NT2/D1 (cell line): ENCODE measurements at regions not wholly inside any gene's neighbourhood (a gene's known extent, or its start where the extent isn't known, plus 50 kb on each side); places are given as distances from the start of the nearest gene placed in this dataset.

Experiments used
- DNase-seq: peaks from one replicate; pipeline ENCODE4 v3.0.0-alpha.2; 2011; ENCODE audit warnings: low read depth, low spot score
- H3K27me3 ChIP-seq: 2 replicates; pipeline ENCODE4 v1.6.0; 2011; ENCODE audit warnings: mild to moderate bottlenecking; ENCODE audit not compliant: insufficient read length, insufficient read depth
- H3K36me3 ChIP-seq: 2 replicates; pipeline ENCODE4 v1.6.1; 2011; ENCODE audit warnings: mild to moderate bottlenecking, low read length, mixed read lengths; ENCODE audit not compliant: insufficient read depth, insufficient read length
- H3K4me1 ChIP-seq: 2 replicates; pipeline ENCODE4 v1.5.1; 2011; ENCODE audit not compliant: insufficient read depth, insufficient read length
- H3K4me3 ChIP-seq: 2 replicates; pipeline ENCODE4 v1.5.1; 2011; ENCODE audit warnings: low read depth; ENCODE audit not compliant: insufficient read length
- H3K9ac ChIP-seq: 2 replicates; pipeline ENCODE4 v1.6.0; 2011; ENCODE audit warnings: low read depth; ENCODE audit not compliant: insufficient read length
- H3K9me3 ChIP-seq: 2 replicates; pipeline ENCODE4 v1.5.1; 2011; ENCODE audit warnings: mild to moderate bottlenecking, low read length; ENCODE audit not compliant: insufficient read depth
- SUZ12 ChIP-seq: IDR thresholded peaks from 2 replicates; pipeline ENCODE4 v1.6.1; 2011; ENCODE audit not compliant: insufficient read length, insufficient read depth; ENCODE audit errors: extremely low read depth
- YY1 ChIP-seq: IDR thresholded peaks from 2 replicates; pipeline ENCODE4 v1.6.1; 2011; ENCODE audit not compliant: insufficient read length, insufficient read depth
- ZNF274 ChIP-seq: IDR thresholded peaks from 2 replicates; pipeline ENCODE4 v1.6.1; 2011; ENCODE audit warnings: mild to moderate bottlenecking, low read depth, low read length

- Histone ChIP-seq H3K36me3 (no peaks in the 10 kb centered on the region), H3K4me1 (no peaks in the 10 kb centered on the region), H3K9me3 (no peaks in the 10 kb centered on the region), H3K9ac (no peak overlapping the region), H3K4me3 (no peak overlapping the region), H3K27me3 (no peaks in the 10 kb centered on the region)
- DNase-seq, result no peak
- TF ChIP-seq YY1 (no peak), SUZ12 (no peak), ZNF274 (no peak)
Observed at GRCh38 chr4:158462611-158463010, 59.1 kb upstream of the RXFP1 start.
